Renal cortex interstitium (tissue), 11 donors: ENCODE measurements at regions not wholly inside any gene's neighbourhood (a gene's known extent, or its start where the extent isn't known, plus 50 kb on each side); places are given as distances from the start of the nearest gene placed in this dataset.

Experiments used
- DNase-seq, 11 donors: peaks; one replicate each; pipeline ENCODE4 v3.0.0-alpha.2; 2013; ENCODE audit warnings: low read depth in 9 of 11, low spot score in 4 of 11; ENCODE audit errors: extremely low read depth in 1 of 11

GRCh38 chr12:114767084-114767760 lies 83.2 kb upstream of the TBX3 start:
- DNase-seq: no peak

- no peak for DNase-seq
Observed at GRCh38 chr12:114765960-114766691, 82.2 kb upstream of the TBX3 start.

GRCh38 chr12:114764510-114764909 lies 80.5 kb upstream of the TBX3 start:
- DNase-seq: no peak

- DNase-seq: peak in 1 of 11 donors; percentile 21
Observed at GRCh38 chr12:114762490-114763110, 78.6 kb upstream of the TBX3 start.

GRCh38 chr12:114760151-114760877 lies 76.3 kb upstream of the TBX3 start:
- DNase-seq: no peak

GRCh38 chr12:114759635-114760034 lies 75.7 kb upstream of the TBX3 start:
- no peak for DNase-seq

GRCh38 chr12:114757684-114758325 lies 73.8 kb upstream of the TBX3 start:
- no peak for DNase-seq

- peak in 1 of 11 donors; percentile 65 for DNase-seq
Observed at GRCh38 chr12:114752217-114752616, 68.2 kb upstream of the TBX3 start.

- no peak for DNase-seq
Observed at GRCh38 chr12:114751712-114752111, 67.7 kb upstream of the TBX3 start.

- no peak for DNase-seq
Observed at GRCh38 chr12:114750917-114751316, 66.9 kb upstream of the TBX3 start.

- DNase-seq: no peak
Observed at GRCh38 chr12:114749065-114749464, 65.1 kb upstream of the TBX3 start.

GRCh38 chr12:114747012-114747858 lies 63.3 kb upstream of the TBX3 start:
- no peak for DNase-seq

GRCh38 chr12:114746297-114747011 lies 62.5 kb upstream of the TBX3 start:
- no peak for DNase-seq

GRCh38 chr12:114744691-114745090 lies 60.7 kb upstream of the TBX3 start:
- no peak for DNase-seq

GRCh38 chr12:114744285-114744684 lies 60.3 kb upstream of the TBX3 start:
- no peak for DNase-seq

- no peak for DNase-seq
Observed at GRCh38 chr12:114743799-114744198, 59.8 kb upstream of the TBX3 start.

- DNase-seq: no peak
Observed at GRCh38 chr12:114743289-114743688, 59.3 kb upstream of the TBX3 start.

- no peak for DNase-seq
Observed at GRCh38 chr12:114742363-114742762, 58.4 kb upstream of the TBX3 start.
